ENCODE measurements at regions not wholly inside any gene's neighbourhood (a gene's known extent, or its start where the extent isn't known, plus 50 kb on each side); places are given as distances from the start of the nearest gene placed in this dataset.

GRCh38 chr7:67566101-67566500, 569.5 kb downstream of the TYW1 start:
- TF ChIP-seq EZH2phosphoT487 (IDR thresholded peaks at IDR 0.05; ENCODE audit: low read depth) (no peak), CTCF (IDR thresholded peaks at IDR 0.05; ENCODE audit: low read depth, low read length) (no peak)
- Histone ChIP-seq H3K4me3 (ENCODE audit: low read length) (no peak overlapping the region), H3K27ac (ENCODE audit: low read length) (no peak overlapping the region), H3K9ac (ENCODE audit: low read length) (no peak overlapping the region), H3K9me3 (ENCODE audit: insufficient read depth, low read length) (no peaks in the 10 kb centered on the region), H3K4me1 (ENCODE audit: low read length) (no peaks in the 10 kb centered on the region), H4K20me1 (ENCODE audit: insufficient read depth, low read length) (no peaks in the 10 kb centered on the region), H3K79me2 (ENCODE audit: low read length) (no peaks in the 10 kb centered on the region), H3K27me3 (ENCODE audit: low read depth, low read length) (no peaks in the 10 kb centered on the region), H3K36me3 (replicated peaks; ENCODE audit: low read depth, low read length) (no peaks in the 10 kb centered on the region), H2AFZ (ENCODE audit: low read depth, low read length) (no peak overlapping the region), H3K4me2 (ENCODE audit: low read length) (no peak overlapping the region)

GRCh38 chr7:67571026-67571545, 574.5 kb downstream of the TYW1 start:
- no peak overlapping the region for H3K4me2 ChIP-seq (ENCODE audit: low read length)
- H2AFZ ChIP-seq (ENCODE audit: low read depth, low read length), result no peak overlapping the region
- no peak overlapping the region for H3K9ac ChIP-seq (ENCODE audit: low read length)
- H4K20me1 ChIP-seq (ENCODE audit: insufficient read depth, low read length), result no peaks in the 10 kb centered on the region
- no peak overlapping the region for H3K27ac ChIP-seq (ENCODE audit: low read length)
- no peak for TF ChIP-seq CTCF (IDR thresholded peaks at IDR 0.05; ENCODE audit: low read depth, low read length)
- no peak for TF ChIP-seq EZH2phosphoT487 (IDR thresholded peaks at IDR 0.05; ENCODE audit: low read depth)
- no peaks in the 10 kb centered on the region for H3K9me3 ChIP-seq (ENCODE audit: insufficient read depth, low read length)
- H3K79me2 ChIP-seq (ENCODE audit: low read length), result no peaks in the 10 kb centered on the region
- H3K36me3 ChIP-seq (replicated peaks; ENCODE audit: low read depth, low read length), result no peaks in the 10 kb centered on the region
- no peaks in the 10 kb centered on the region for H3K4me1 ChIP-seq (ENCODE audit: low read length)
- no peaks in the 10 kb centered on the region for H3K27me3 ChIP-seq (ENCODE audit: low read depth, low read length)
- no peak overlapping the region for H3K4me3 ChIP-seq (ENCODE audit: low read length)

GRCh38 chr7:67573639-67574038, 577.0 kb downstream of the TYW1 start:
- Histone ChIP-seq H3K9ac (ENCODE audit: low read length) (no peak overlapping the region), H3K27me3 (ENCODE audit: low read depth, low read length) (no peaks in the 10 kb centered on the region), H3K4me3 (ENCODE audit: low read length) (no peak overlapping the region), H3K36me3 (replicated peaks; ENCODE audit: low read depth, low read length) (no peaks in the 10 kb centered on the region), H3K9me3 (ENCODE audit: insufficient read depth, low read length) (no peaks in the 10 kb centered on the region), H3K4me2 (ENCODE audit: low read length) (no peak overlapping the region), H3K4me1 (ENCODE audit: low read length) (no peaks in the 10 kb centered on the region), H2AFZ (ENCODE audit: low read depth, low read length) (no peak overlapping the region), H4K20me1 (ENCODE audit: insufficient read depth, low read length) (no peaks in the 10 kb centered on the region), H3K79me2 (ENCODE audit: low read length) (no peaks in the 10 kb centered on the region), H3K27ac (ENCODE audit: low read length) (no peak overlapping the region)
- TF ChIP-seq CTCF (IDR thresholded peaks at IDR 0.05; ENCODE audit: low read depth, low read length), result no peak
- no peak for TF ChIP-seq EZH2phosphoT487 (IDR thresholded peaks at IDR 0.05; ENCODE audit: low read depth)

GRCh38 chr7:67588631-67589030, 592.0 kb downstream of the TYW1 start:
- H3K9me3 ChIP-seq (ENCODE audit: insufficient read depth, low read length), result no peaks in the 10 kb centered on the region

More at GRCh38 chr7:67588631-67589030, 592.0 kb downstream of the TYW1 start:
- Histone ChIP-seq H3K79me2 (ENCODE audit: low read length) (no peaks in the 10 kb centered on the region), H3K27me3 (ENCODE audit: low read depth, low read length) (no peaks in the 10 kb centered on the region), H3K4me1 (ENCODE audit: low read length) (no peaks in the 10 kb centered on the region), H3K4me2 (ENCODE audit: low read length) (no peak overlapping the region), H3K36me3 (replicated peaks; ENCODE audit: low read depth, low read length) (no peaks in the 10 kb centered on the region), H4K20me1 (ENCODE audit: insufficient read depth, low read length) (no peaks in the 10 kb centered on the region), H3K4me3 (ENCODE audit: low read length) (no peak overlapping the region), H3K27ac (ENCODE audit: low read length) (no peak overlapping the region), H3K9ac (ENCODE audit: low read length) (no peak overlapping the region), H2AFZ (ENCODE audit: low read depth, low read length) (no peak overlapping the region)
- TF ChIP-seq EZH2phosphoT487 (IDR thresholded peaks at IDR 0.05; ENCODE audit: low read depth), result no peak
- TF ChIP-seq CTCF (IDR thresholded peaks at IDR 0.05; ENCODE audit: low read depth, low read length), result no peak

Measured in OCI-LY3 (cell line).